Lower lobe of right lung (tissue), 2 donors: ENCODE measurements at regions not wholly inside any gene's neighbourhood (a gene's known extent, or its start where the extent isn't known, plus 50 kb on each side); places are given as distances from the start of the nearest gene placed in this dataset.

Experiments used
- ATAC-seq, 2 donors: fragments of 200-7000 bp; cut with Tn5 transposase; one replicate each; pipeline ENCODE4 v1.9.1; 2020 to 2022; ENCODE audit warnings: mild to moderate bottlenecking in 2 of 2, moderate library complexity in 2 of 2
- DNase-seq: peaks from one replicate; pipeline ENCODE4 v3.0.0-alpha.2; 2020
- H3K27ac ChIP-seq: fragments of 200-600 bp; one replicate; pipeline ENCODE4 v1.8.0; 2022
- H3K27me3 ChIP-seq: fragments of 200-600 bp; one replicate; pipeline ENCODE4 v1.8.0; 2022; ENCODE audit warnings: low read depth
- H3K36me3 ChIP-seq: fragments of 200-600 bp; one replicate; pipeline ENCODE4 v1.8.0; 2022; ENCODE audit warnings: mild to moderate bottlenecking
- H3K4me1 ChIP-seq: fragments of 200-600 bp; one replicate; pipeline ENCODE4 v1.8.0; 2022
- H3K4me3 ChIP-seq: fragments of 200-600 bp; one replicate; pipeline ENCODE4 v1.8.0; 2022; ENCODE audit warnings: mild to moderate bottlenecking
- H3K9me3 ChIP-seq: fragments of 200-600 bp; one replicate; pipeline ENCODE4 v1.8.0; 2022
- intact Hi-C: fragments of 100-400 bp; cut with DNase I; formaldehyde crosslinking; loops from one replicate; pipeline ENCODE4 v1.11.0; 2022
- TF ChIP-seq, protein P1 (sequence below): fragments of 200-600 bp; IDR thresholded peaks from one replicate; pipeline ENCODE4 v1.8.0; 2022; ENCODE audit warnings: antibody characterized with exemption, mild to moderate bottlenecking
- donor health status: DM: no; HTN: yes; CAD: no; lungs with severe emphysema.

DNA sequence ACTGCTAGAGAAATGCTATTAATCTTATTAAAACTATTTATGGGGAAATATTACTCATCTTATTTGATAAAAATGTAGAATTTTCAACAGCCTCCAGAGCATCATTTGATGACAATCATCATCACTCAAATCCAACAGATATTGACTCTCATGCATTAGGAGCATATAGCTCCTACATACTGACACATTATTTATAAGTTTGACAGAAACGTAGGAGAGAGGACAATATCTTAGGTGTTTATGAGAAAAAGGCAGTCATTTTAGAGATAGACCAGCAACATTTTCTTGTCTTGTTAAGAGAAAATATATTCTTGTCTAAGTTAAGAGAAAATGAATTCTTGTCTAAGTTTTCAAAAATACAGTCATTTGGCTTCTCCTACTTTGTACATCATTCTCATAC is 2550.2 kb downstream of the PCDH7 start:
- H3K27ac ChIP-seq: no peak overlapping the region
- H3K27me3 ChIP-seq: no peaks in the 10 kb centered on the region
- intact Hi-C loops: no loop called here
- no peaks in the 10 kb centered on the region for H3K4me1 ChIP-seq
- DNase-seq (no peak), ATAC-seq (no peak)
- no peaks in the 10 kb centered on the region for H3K9me3 ChIP-seq
- no peaks in the 10 kb centered on the region for H3K36me3 ChIP-seq
- no peak overlapping the region for H3K4me3 ChIP-seq
- TF ChIP-seq, protein P1, sequence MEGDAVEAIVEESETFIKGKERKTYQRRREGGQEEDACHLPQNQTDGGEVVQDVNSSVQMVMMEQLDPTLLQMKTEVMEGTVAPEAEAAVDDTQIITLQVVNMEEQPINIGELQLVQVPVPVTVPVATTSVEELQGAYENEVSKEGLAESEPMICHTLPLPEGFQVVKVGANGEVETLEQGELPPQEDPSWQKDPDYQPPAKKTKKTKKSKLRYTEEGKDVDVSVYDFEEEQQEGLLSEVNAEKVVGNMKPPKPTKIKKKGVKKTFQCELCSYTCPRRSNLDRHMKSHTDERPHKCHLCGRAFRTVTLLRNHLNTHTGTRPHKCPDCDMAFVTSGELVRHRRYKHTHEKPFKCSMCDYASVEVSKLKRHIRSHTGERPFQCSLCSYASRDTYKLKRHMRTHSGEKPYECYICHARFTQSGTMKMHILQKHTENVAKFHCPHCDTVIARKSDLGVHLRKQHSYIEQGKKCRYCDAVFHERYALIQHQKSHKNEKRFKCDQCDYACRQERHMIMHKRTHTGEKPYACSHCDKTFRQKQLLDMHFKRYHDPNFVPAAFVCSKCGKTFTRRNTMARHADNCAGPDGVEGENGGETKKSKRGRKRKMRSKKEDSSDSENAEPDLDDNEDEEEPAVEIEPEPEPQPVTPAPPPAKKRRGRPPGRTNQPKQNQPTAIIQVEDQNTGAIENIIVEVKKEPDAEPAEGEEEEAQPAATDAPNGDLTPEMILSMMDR: no peak

DNA sequence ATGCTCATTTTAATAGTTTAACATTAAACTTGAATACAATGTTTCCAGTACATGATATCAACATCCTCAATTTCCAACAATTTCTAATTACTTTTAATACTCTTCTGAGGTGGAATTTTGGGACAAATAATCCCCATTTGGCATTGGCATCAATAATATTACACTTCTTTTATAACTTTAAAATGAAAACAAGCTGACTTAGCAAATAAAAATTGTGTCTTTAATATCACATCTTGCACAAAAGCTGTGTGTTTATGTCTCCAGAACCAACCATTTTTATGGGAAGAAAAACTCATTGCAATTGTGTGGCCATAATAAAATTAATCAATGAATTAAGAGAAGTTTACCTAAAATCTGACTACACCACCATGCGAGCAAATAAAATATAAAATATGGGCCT is 2552.6 kb downstream of the PCDH7 start:
- no peak overlapping the region for H3K4me3 ChIP-seq
- TF ChIP-seq, protein P1: no peak
- ATAC-seq (no peak), DNase-seq (no peak)
- no peak overlapping the region for H3K27ac ChIP-seq
- no peaks in the 10 kb centered on the region for H3K27me3 ChIP-seq
- no peaks in the 10 kb centered on the region for H3K4me1 ChIP-seq
- H3K9me3 ChIP-seq: no peaks in the 10 kb centered on the region
- intact Hi-C loops: no loop called here
- H3K36me3 ChIP-seq: no peaks in the 10 kb centered on the region

DNA sequence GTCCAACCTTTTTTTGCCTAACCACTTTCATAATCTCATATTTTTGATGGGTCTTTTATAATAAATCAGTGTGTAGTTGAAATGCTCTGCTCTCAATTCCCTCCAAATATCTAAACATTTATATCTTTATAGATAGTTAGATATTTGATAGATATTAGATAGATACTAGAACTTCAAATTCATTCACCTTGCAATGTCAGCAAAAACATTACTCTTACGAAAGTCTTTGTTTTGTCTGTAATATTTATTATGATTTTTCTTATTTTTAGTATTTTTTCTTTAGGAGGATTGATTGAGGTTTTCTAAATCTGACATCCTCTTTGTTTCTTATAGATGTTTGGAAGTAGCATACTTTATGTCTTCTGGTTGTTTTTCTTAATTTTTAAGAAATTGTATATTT is 2563.6 kb downstream of the PCDH7 start:
- H3K4me1 ChIP-seq: no peaks in the 10 kb centered on the region
- intact Hi-C loops: no loop called here
- TF ChIP-seq, protein P1: no peak
- H3K36me3 ChIP-seq: no peaks in the 10 kb centered on the region
- no peaks in the 10 kb centered on the region for H3K9me3 ChIP-seq
- no peaks in the 10 kb centered on the region for H3K27me3 ChIP-seq
- ATAC-seq (no peak), DNase-seq (no peak)
- no peak overlapping the region for H3K27ac ChIP-seq
- no peak overlapping the region for H3K4me3 ChIP-seq

DNA sequence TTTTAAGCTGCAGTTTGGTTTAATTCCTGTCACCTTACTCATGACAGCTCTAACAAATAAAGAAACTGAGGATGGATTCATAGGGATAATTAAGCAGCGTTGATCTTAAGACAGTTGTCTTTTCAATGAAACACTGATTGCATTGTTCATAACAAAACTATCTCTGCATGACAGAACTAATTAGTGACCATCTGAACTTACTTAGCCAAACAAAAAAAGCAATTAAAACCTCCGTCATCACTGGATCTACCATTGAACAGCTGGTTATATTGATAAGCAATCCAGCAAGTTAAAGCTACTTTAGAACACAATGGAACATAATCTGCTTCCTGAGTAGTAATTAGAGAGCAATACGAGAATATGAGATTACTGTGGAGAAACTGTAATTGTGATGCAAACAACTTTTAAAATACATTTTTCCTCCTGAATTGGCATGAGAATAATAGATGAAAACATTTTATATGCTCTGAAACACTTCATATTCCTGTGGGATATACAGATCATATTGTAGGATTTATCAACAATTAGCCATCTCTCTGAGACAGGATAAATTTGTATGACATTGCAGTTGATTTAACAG is 2576.8 kb downstream of the PCDH7 start:
- no peak for ATAC-seq
- no peaks in the 10 kb centered on the region for H3K27me3 ChIP-seq
- H3K4me1 ChIP-seq: no peaks in the 10 kb centered on the region
- intact Hi-C loops: no loop called here
- H3K36me3 ChIP-seq: no peaks in the 10 kb centered on the region
- TF ChIP-seq, protein P1: no peak
- DNase-seq: no peak
- H3K27ac ChIP-seq: no peak overlapping the region
- no peaks in the 10 kb centered on the region for H3K9me3 ChIP-seq
- H3K4me3 ChIP-seq: no peak overlapping the region

DNA sequence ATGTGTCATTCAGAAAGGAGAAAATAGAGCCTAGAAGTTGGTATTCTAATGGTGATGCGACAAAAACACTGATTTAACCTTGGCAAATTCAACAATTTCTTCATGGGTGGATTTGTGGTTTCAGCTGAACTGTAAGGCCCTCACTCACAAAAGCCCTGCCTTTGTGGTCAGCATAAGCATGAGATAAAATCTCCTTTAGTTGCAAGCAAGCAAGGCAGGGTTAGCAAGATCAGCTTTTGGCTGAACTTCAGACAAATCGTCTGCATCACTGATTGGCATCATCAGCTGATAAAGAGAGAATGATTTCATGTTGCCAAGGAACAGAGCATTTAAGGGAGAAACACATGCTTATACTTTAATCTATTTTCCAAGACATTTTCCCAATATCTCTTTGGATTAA is 2582.2 kb downstream of the PCDH7 start:
- intact Hi-C loops: no loop called here
- H3K9me3 ChIP-seq: peaks cover 3% of the 10 kb centered on the region
- no peak overlapping the region for H3K4me3 ChIP-seq
- H3K4me1 ChIP-seq: no peaks in the 10 kb centered on the region
- H3K36me3 ChIP-seq: no peaks in the 10 kb centered on the region
- no peak overlapping the region for H3K27ac ChIP-seq
- H3K27me3 ChIP-seq: no peaks in the 10 kb centered on the region
- TF ChIP-seq, protein P1: no peak
- DNase-seq (no peak), ATAC-seq (no peak)

DNA sequence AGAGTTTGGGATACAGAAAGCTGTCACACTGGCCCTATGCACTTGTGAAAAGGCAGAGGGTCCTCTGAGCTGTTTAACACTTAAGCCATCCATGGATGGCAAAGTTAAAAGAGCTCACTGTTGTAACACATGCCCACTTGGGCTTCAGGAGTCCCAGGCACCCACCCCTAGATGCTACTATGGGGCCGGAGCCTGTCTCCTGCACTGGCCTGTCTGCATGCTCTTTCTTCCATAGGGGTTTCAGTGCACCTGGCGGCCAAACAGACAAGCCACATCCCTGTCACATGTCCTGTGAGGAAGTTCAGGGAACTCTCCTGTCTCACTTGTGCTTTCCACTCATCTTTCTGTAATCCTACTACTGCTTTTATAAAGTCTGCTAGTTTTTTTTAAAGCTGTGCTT is 2586.0 kb downstream of the PCDH7 start:
- no peak for DNase-seq
- no peaks in the 10 kb centered on the region for H3K27me3 ChIP-seq
- no peaks in the 10 kb centered on the region for H3K4me1 ChIP-seq
- TF ChIP-seq, protein P1: no peak
- no peak overlapping the region for H3K4me3 ChIP-seq
- intact Hi-C loops: no loop called here
- no peak for ATAC-seq
- no peak overlapping the region for H3K27ac ChIP-seq
- peaks cover 3% of the 10 kb centered on the region for H3K9me3 ChIP-seq
- no peaks in the 10 kb centered on the region for H3K36me3 ChIP-seq
